ENCODE measurements at regions not wholly inside any gene's neighbourhood (a gene's known extent, or its start where the extent isn't known, plus 50 kb on each side); places are given as distances from the start of the nearest gene placed in this dataset.

- TF ChIP-seq EZH2phosphoT487 (IDR thresholded peaks at IDR 0.05; ENCODE audit: borderline replicate concordance, low read length): no peak
- no peak for TF ChIP-seq CTCF (conservative IDR thresholded peaks at IDR 0.05; ENCODE audit: low read depth, low read length)
- no peak for TF ChIP-seq EZH2 (IDR thresholded peaks at IDR 0.05; ENCODE audit: low read length, unreplicated experiment)
Observed at GRCh38 chr10:78550090-78550489, 516.4 kb downstream of the RPS24 start.

Data from PC-3 (cell line).